G401.6 (cell line): ENCODE measurements at regions not wholly inside any gene's neighbourhood (a gene's known extent, or its start where the extent isn't known, plus 50 kb on each side); places are given as distances from the start of the nearest gene placed in this dataset.
"Not testable (repeated sequence)": the region's sequence is repeated elsewhere in the genome, so short reads cannot be mapped to it uniquely, and the experiment has no call there.

Source experiments
- FAIRE-seq: peaks from 2 replicates; lab custom pipeline; 2012; peaks lifted over from hg19 to GRCh38; lab: Jason Lieb, UNC

- FAIRE-seq = no peak
Measured at GRCh38 chr5:159786901-159787691, 129.2 kb upstream of the ADRA1B start.

DNA sequence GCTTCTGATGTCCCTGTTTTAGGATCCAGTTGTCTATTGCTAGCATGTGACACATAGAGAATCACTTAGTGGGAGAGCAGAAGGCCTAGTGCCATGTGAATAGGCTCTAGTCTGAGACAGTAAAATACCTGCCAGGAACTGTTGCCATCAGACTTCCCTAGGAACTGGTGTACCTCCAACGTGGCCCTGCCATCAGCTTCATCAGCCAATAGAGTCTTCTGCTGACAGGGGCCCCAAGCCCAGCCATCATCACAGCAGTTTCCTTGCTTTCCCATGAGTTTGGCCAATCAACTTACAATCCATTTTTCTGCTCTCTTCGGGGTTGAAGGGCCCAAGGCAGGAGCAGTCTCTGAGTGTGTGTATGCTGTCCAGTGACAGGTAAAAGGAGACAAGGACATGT lies 128.4 kb upstream of the ADRA1B start:
- no peak for FAIRE-seq

- FAIRE-seq = no peak
Measured at GRCh38 chr5:159788835-159789331, 127.4 kb upstream of the ADRA1B start.

DNA sequence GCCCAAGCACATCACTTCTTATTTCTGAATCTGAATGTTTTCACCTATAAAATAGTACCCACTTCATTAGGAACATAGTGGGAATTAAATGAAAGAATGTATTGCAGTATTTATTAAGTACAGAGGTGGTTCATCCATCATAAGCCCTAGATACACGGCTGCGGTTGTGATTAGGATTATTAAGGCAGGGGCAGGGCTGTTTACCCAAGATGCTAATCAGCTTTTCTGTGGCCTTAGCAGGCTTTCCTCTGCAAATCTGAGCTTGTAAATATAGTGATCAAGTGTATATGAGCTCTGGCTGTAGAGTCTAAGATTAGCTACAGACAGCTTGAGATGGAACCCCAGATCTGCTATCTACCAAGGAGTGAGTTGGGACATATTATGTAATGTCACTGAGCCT lies 124.1 kb upstream of the ADRA1B start:
- no peak for FAIRE-seq

DNA sequence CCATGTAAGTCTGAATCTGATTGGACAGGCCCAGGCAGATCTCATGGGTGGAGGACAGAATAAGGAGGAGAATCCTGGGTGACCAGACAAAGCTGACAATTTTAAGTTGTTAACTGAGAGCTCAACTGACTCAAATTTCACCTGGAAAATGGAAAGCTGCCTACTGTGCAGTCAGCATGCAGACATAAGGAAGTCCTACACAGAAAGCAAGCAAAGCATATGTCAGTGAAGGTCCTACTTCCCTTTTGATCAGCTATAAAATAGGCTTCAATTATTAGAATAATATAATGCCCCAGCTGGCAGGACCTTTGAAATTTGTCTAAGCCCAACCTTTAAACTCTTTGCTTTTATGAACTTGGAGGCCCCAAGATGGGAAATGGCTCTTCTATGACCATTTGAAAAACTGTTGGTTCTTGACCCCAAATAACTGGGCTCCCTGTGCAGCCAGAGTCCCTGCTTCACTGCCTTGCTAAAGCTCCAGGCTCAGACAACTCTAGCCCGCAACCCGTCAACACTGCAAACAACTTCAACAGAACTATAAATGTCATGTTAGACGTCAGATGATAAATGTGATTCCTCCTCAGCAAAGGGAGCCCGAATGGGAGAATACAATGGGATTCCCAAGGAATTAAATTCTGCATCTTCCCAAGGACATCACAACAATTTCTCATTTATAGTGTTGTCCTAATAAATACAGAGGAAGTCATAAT lies 118.9 kb upstream of the ADRA1B start:
- no peak for FAIRE-seq

GRCh38 chr5:159799701-159800100 lies 116.6 kb upstream of the ADRA1B start:
- no peak for FAIRE-seq

- FAIRE-seq = no peak
Measured at GRCh38 chr5:159800131-159800840, 116.0 kb upstream of the ADRA1B start.

DNA sequence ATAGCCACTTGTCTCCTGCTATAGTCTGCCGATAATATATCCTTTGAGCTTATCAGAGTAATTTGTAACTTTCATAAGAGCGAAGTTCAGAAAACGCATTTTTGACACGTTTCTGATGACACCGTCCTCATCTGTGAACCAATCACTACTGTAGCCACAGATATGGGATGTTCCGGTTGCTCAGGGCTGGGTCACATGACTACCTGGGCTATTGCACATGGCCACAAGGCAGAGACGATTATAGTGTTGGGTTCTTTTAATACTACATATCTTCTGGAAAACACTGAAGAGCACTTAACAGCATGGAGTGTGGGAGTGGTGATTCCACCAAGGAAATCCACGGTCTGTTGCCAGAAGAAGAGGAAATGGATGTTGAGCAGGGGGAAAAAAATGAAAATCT lies 115.0 kb upstream of the ADRA1B start:
- FAIRE-seq = no peak

DNA sequence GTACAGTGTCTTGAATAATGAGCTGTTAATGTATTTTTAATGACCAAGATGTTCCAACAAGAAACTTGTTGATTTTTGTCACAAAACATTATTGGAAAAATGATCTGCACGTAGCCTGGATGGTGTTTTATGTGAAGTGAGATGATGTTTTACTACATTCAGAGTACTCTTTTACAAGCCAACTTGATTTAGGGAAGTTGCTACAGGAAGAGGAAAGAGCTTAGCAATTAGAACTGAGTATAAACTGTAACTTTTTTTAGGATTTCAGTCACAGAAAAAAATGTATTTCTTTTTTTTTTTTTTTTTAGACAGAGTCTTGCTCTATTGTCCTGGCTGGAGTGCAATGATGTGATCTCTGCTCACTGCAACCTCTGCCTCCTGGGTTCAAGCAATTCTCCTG lies 113.6 kb upstream of the ADRA1B start:
- FAIRE-seq = no peak

DNA sequence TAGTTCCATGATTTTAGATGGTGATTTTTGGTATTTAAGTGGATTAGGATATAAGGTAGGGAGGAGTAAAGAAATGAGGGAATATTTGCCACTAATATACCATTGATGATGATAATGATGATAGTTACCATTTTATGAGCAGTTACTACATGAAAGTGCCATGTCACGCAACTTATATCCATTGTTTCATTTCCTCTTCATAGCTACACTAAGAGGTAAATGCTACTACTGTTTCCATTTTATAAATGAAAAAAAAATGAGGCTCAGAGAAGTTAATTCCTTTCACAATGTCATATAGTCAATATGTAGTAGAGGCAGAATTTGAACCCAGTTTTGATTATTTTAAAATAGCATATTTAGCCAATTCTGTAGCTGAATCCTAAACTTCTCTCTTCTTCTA lies 112.2 kb upstream of the ADRA1B start:
- no peak for FAIRE-seq

DNA sequence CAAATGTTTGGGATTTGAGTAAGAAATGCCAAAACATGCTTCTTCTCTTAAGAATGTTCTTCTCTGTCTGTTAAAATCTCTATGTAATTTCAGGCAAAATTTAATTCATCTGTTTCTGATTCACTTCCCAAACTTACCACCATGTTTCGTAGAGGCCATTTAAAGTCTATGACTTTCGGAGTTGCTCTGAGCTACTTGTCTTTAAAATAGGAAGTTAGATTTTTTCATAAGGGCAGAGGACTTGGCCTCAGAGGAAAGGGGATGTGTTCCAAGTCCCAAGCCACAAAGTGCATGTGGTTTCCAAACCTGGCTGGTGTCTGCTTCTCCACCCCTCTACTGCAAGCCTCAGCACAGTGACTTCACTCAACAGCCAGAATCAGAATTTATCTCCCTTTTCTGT lies 111.3 kb upstream of the ADRA1B start:
- no peak for FAIRE-seq

DNA sequence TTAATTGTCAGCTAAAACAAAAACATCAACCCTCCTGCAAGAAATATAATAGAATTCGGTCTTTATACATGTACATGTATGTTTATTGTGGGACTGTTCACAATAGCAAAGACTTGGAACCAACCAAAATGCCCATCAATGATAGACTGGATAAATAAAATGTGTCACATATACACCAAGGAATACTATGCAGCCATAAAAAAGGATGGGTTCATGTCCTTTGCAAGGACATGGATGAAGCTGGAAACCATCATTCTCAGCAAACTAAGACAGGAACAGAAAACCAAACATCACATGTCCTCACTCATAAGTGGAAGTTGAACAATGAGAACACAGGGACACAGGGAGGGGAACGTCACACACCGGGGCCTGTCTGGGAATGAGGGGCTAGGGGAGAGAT lies 109.1 kb upstream of the ADRA1B start:
- FAIRE-seq = not testable (repeated sequence)

DNA sequence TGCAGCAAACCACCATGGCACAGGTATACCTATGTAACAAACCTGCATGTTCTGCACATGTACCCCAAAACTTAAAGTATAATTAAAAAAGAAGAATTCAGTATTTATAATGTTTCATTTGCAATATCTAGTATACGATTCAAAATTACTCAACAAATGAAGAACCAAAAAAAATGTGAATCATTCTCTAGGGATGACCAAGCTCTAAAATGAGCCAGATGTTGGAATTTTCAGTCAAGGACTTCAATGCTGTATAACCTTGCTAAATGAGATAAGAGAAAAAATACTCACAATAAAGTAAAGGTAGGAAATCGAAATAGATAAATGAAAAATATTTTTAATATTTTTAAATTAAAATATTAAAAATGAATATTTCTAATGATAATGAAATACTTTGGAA lies 108.7 kb upstream of the ADRA1B start:
- FAIRE-seq = peak; percentile 56

DNA sequence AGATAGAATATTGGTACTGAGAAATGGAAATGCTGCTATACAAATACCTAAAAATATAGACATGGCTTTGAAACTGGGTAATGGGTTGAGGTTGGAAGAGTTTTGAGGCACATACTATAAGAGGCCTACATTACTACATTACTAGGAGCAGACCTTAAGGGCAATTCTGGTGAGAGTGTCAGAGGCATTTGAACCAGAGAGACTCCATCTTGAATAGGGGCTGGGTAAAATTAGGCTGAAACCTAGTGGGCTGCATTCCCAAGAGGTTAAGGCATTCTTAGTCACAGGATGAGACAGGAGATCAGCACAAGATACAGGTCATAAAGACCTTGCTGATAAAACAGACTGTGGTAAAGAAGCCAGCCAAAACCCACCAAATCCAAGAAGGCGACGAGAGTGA lies 104.6 kb upstream of the ADRA1B start:
- FAIRE-seq = no peak

DNA sequence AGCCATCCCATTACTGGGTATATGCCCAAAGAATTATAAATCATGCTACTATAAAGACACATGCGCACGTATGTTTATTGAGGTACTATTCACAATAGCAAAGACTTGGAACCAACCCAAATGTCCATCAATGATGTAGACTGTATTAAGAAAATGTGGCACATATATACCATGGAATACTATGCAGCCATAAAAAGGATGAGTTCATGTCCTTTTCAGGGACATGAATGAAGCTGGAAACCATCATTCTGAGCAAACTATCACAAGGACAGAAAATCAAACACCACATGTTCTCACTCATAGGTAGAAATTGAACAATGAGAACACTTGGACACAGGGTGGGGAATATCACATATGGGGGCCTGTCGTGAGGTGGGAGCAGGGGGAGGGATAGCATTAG lies 103.5 kb upstream of the ADRA1B start:
- FAIRE-seq = not testable (repeated sequence)

- FAIRE-seq = no peak
Measured at GRCh38 chr5:159814222-159814621, 102.1 kb upstream of the ADRA1B start.

DNA sequence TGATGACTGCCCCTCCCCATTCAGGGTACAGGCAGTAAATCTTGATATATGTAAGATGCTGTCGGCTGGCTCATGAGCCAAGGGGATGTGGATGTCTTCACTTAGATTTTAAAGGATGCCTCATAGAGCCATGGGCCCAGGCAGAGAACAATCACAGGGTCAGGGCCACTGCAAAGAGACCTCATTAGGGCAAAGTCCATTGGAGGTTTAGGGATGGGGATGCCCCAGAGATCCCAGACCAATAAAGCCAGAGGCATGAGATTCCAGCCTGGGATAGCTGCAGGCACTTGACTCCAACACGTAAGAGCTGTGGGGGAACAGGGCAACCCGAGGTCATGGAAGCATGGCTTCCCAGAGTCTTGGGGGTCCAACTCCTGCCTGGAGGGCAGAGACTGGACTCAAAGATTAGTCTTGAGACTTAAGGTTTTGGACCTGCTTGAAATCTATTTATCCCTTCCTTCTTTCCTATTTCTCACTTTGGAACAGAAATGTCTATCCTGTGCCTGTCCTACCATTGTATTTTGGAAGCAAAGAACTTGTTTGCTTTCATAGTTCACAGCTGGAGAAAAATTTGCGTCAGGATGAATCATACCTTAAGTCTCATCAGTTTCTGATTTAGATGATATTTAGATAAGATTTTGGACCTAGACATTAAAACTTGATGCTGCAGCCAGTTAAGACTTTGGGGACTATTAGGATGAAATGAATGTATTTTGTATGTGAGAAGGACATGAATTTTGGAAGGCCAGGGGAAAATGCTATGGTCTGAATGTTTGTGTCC lies 101.3 kb upstream of the ADRA1B start:
- no peak for FAIRE-seq

DNA sequence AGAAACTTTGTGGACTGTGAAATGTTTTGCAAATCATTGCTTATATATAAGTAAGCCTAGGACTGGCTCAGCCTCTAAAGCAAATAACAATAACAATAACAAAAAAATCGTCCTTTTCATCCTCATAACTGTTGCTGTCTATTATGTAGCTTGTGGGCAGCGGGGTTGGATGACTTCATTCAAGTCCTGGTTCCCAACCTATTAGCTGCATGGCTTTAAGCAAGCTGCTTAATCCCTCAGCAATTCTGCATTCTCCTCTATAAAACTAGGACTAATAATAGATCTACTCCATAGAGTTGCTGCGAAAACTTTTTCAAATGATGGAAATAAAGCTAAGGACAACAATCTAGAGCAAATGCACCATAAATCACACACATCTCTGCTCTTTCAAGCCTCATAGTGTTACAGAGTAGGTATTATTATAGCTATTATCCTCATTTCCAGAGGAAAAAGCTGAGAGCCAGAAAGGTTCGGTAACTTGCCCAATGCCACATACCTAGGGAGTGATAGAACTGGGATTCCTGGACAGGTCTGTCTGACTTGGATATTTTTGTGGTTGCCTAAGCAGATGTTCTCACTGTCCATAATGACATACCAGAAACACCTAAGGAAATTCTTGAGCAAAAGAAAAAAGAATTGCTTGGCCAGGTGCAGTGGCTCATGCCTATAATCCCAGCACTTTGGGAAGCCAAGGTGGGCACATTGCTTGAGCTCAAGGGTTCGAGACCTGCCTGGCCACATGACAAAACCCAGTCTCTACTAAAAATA lies 98.8 kb upstream of the ADRA1B start:
- no peak for FAIRE-seq

GRCh38 chr5:159819591-159820411 lies 96.5 kb upstream of the ADRA1B start:
- FAIRE-seq = no peak

GRCh38 chr5:159820692-159821091 lies 95.6 kb upstream of the ADRA1B start:
- FAIRE-seq = no peak
